ENCODE measurements at regions not wholly inside any gene's neighbourhood (a gene's known extent, or its start where the extent isn't known, plus 50 kb on each side); places are given as distances from the start of the nearest gene placed in this dataset.
A peak's percentile ranks its signal among the peaks of the same experiment; 100 is the strongest.

DNA sequence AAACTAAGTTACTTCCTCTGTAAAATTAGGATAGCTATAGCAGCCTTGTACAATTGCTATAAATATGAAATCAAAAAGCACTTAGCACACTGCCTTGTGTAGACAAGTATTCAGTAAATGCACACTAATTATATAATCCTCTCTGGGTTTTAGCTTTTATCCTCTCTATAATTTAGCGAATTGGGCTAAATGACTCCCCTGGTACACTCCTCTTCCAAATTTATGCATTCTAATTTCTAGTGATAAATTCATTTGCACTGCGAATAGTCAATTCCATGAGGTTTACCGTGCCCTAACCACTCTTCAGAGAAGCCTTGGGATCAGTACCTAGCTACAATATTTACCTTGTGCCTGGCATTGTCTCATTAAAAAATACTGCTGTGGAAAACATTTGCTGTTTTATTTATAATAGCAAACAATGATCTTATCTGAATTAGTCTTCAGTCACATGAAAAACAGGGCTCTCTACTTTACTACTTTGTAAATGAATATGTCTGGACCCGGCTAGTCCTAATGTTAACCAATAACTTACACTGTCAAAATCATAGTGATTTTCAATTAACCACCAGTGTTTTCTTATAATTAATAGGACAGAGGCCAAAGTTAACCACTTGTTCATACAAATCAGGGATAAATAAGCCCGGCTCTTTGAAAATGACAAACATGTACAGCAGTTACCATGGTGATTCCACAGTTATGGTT, 577.9 kb downstream of the IPMK start:
- no peaks in the 10 kb centered on the region for H3K9me2 ChIP-seq (replicated peaks; ENCODE audit: insufficient read depth, low read length)
- no peak overlapping the region for H3K4me2 ChIP-seq (ENCODE audit: low read depth, low read length, poor library complexity, severe bottlenecking)
- peaks cover 9% of the 10 kb centered on the region; the same call in 1 of the 2 replicates for H3K9me3 ChIP-seq (ENCODE audit: low read length)
- no peaks in the 10 kb centered on the region for H3K27me3 ChIP-seq (ENCODE audit: low read length)
- no peaks in the 10 kb centered on the region for H3K79me2 ChIP-seq (ENCODE audit: low read length)
- H4K20me1 ChIP-seq (ENCODE audit: insufficient read depth, low read depth, low read length): no peaks in the 10 kb centered on the region
- H3K9ac ChIP-seq (ENCODE audit: low read length): no peak overlapping the region
- H3K4me1 ChIP-seq (ENCODE audit: low read length): no peaks in the 10 kb centered on the region
- H3K27ac ChIP-seq (ENCODE audit: low read length): no peak overlapping the region
- no peaks in the 10 kb centered on the region for H3K36me3 ChIP-seq (ENCODE audit: insufficient read depth, low read length)
- H2AFZ ChIP-seq (ENCODE audit: low read length): no peak overlapping the region
- H3K4me3 ChIP-seq (ENCODE audit: low read length): no peak overlapping the region
- DNase-seq: no peak

DNA sequence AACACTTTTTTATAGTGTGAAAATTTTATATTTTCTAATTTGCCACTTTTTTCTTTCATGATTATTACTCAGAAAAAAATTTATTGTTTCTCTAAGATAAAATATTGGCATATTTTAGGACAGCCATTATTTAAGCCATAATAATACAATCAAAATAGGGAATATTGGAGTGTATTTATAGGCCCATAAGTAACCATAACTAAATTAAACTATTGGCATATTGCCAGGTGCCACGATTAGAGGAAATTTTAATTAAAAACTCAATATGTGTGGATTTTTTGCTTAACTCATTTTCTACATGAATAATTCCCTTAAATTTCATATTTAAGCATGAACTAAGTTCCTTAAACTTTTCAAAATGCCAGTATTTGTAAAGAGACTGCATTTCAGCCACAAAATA, 587.8 kb downstream of the IPMK start:
- H3K4me1 ChIP-seq (ENCODE audit: low read length): no peaks in the 10 kb centered on the region
- no peaks in the 10 kb centered on the region for H3K27me3 ChIP-seq (ENCODE audit: low read length)
- DNase-seq: no peak
- H3K4me3 ChIP-seq (ENCODE audit: low read length): no peak overlapping the region
- H3K9me2 ChIP-seq (replicated peaks; ENCODE audit: insufficient read depth, low read length): no peaks in the 10 kb centered on the region
- peaks cover 5% of the 10 kb centered on the region; the same call in 1 of the 2 replicates for H3K9me3 ChIP-seq (ENCODE audit: low read length)
- no peaks in the 10 kb centered on the region for H4K20me1 ChIP-seq (ENCODE audit: insufficient read depth, low read depth, low read length)
- H3K36me3 ChIP-seq (ENCODE audit: insufficient read depth, low read length): no peaks in the 10 kb centered on the region
- H3K27ac ChIP-seq (ENCODE audit: low read length): no peak overlapping the region
- H3K9ac ChIP-seq (ENCODE audit: low read length): no peak overlapping the region
- no peaks in the 10 kb centered on the region for H3K79me2 ChIP-seq (ENCODE audit: low read length)
- no peak overlapping the region for H2AFZ ChIP-seq (ENCODE audit: low read length)
- no peak overlapping the region for H3K4me2 ChIP-seq (ENCODE audit: low read depth, low read length, poor library complexity, severe bottlenecking)

GRCh38 chr10:57675125-57675524, 592.6 kb downstream of the IPMK start:
- H3K9me3 ChIP-seq (ENCODE audit: low read length): 0 out of 2 replicates have a peak, but pooled peaks cover 4% of the 10 kb centered on the region
- no peaks in the 10 kb centered on the region for H3K36me3 ChIP-seq (ENCODE audit: insufficient read depth, low read length)
- no peaks in the 10 kb centered on the region for H3K9me2 ChIP-seq (replicated peaks; ENCODE audit: insufficient read depth, low read length)
- H3K4me2 ChIP-seq (ENCODE audit: low read depth, low read length, poor library complexity, severe bottlenecking): no peak overlapping the region
- no peak overlapping the region for H3K9ac ChIP-seq (ENCODE audit: low read length)
- no peak for DNase-seq
- no peak overlapping the region for H3K27ac ChIP-seq (ENCODE audit: low read length)
- H2AFZ ChIP-seq (ENCODE audit: low read length): no peak overlapping the region
- no peaks in the 10 kb centered on the region for H3K27me3 ChIP-seq (ENCODE audit: low read length)
- no peaks in the 10 kb centered on the region for H3K79me2 ChIP-seq (ENCODE audit: low read length)
- H3K4me3 ChIP-seq (ENCODE audit: low read length): no peak overlapping the region
- no peaks in the 10 kb centered on the region for H3K4me1 ChIP-seq (ENCODE audit: low read length)
- no peaks in the 10 kb centered on the region for H4K20me1 ChIP-seq (ENCODE audit: insufficient read depth, low read depth, low read length)

- Histone ChIP-seq H3K9ac (ENCODE audit: low read length) (no peak overlapping the region), H4K20me1 (ENCODE audit: insufficient read depth, low read depth, low read length) (no peaks in the 10 kb centered on the region), H3K9me3 (ENCODE audit: low read length) (peaks cover 10% of the 10 kb centered on the region; the same call in 1 of the 2 replicates), H3K27ac (ENCODE audit: low read length) (no peak overlapping the region), H3K4me1 (ENCODE audit: low read length) (no peaks in the 10 kb centered on the region), H3K4me3 (ENCODE audit: low read length) (no peak overlapping the region), H2AFZ (ENCODE audit: low read length) (no peak overlapping the region), H3K9me2 (replicated peaks; ENCODE audit: insufficient read depth, low read length) (no peaks in the 10 kb centered on the region), H3K27me3 (ENCODE audit: low read length) (no peaks in the 10 kb centered on the region), H3K79me2 (ENCODE audit: low read length) (no peaks in the 10 kb centered on the region), H3K4me2 (ENCODE audit: low read depth, low read length, poor library complexity, severe bottlenecking) (no peak overlapping the region), H3K36me3 (ENCODE audit: insufficient read depth, low read length) (no peaks in the 10 kb centered on the region)
- DNase-seq: no peak
These were observed 594.2 kb downstream of the IPMK start for GRCh38 chr10:57673446-57673960.

- Histone ChIP-seq H3K36me3 (ENCODE audit: insufficient read depth, low read length) (no peaks in the 10 kb centered on the region), H3K4me3 (ENCODE audit: low read length) (no peak overlapping the region), H3K9me2 (replicated peaks; ENCODE audit: insufficient read depth, low read length) (no peaks in the 10 kb centered on the region; the same call in 1 of the 2 replicates), H2AFZ (ENCODE audit: low read length) (no peak overlapping the region), H3K27ac (ENCODE audit: low read length) (no peak overlapping the region), H3K9me3 (ENCODE audit: low read length) (peaks cover 10% of the 10 kb centered on the region), H3K4me2 (ENCODE audit: low read depth, low read length, poor library complexity, severe bottlenecking) (no peak overlapping the region), H4K20me1 (ENCODE audit: insufficient read depth, low read depth, low read length) (no peaks in the 10 kb centered on the region), H3K79me2 (ENCODE audit: low read length) (no peaks in the 10 kb centered on the region), H3K4me1 (ENCODE audit: low read length) (no peaks in the 10 kb centered on the region), H3K9ac (ENCODE audit: low read length) (no peak overlapping the region), H3K27me3 (ENCODE audit: low read length) (no peaks in the 10 kb centered on the region)
- DNase-seq: no peak
These were observed 602.9 kb downstream of the IPMK start for GRCh38 chr10:57664815-57665214.

DNA sequence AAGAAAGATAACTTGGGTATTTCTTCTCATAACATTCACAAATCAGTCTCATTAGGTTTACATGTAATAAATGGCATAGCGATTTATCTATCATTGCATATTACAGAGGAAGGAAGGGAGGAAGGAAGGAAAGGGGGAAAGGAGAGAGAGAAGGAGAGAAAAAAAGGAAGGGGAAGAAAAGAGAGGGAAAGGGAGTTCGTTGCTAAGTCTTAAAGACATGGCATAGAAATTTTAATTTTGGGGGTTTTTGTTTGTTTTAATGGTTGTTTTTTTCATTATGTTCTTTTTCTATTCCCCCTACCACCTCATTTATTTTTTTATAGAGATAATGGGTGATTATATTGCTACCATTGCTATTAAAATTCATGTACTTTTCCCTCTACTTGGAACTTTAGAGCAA, 604.3 kb downstream of the IPMK start:
- Histone ChIP-seq H3K4me1 (ENCODE audit: low read length) (no peaks in the 10 kb centered on the region), H3K36me3 (ENCODE audit: insufficient read depth, low read length) (no peaks in the 10 kb centered on the region), H3K9ac (ENCODE audit: low read length) (no peak overlapping the region), H4K20me1 (ENCODE audit: insufficient read depth, low read depth, low read length) (no peaks in the 10 kb centered on the region), H3K4me3 (ENCODE audit: low read length) (no peak overlapping the region), H3K4me2 (ENCODE audit: low read depth, low read length, poor library complexity, severe bottlenecking) (no peak overlapping the region), H3K79me2 (ENCODE audit: low read length) (no peaks in the 10 kb centered on the region), H2AFZ (ENCODE audit: low read length) (no peak overlapping the region), H3K27ac (ENCODE audit: low read length) (no peak overlapping the region), H3K9me3 (ENCODE audit: low read length) (peaks cover 4% of the 10 kb centered on the region; the same call in 1 of the 2 replicates), H3K27me3 (ENCODE audit: low read length) (no peaks in the 10 kb centered on the region), H3K9me2 (replicated peaks; ENCODE audit: insufficient read depth, low read length) (no peaks in the 10 kb centered on the region; the same call in 1 of the 2 replicates)
- DNase-seq: no peak

DNA sequence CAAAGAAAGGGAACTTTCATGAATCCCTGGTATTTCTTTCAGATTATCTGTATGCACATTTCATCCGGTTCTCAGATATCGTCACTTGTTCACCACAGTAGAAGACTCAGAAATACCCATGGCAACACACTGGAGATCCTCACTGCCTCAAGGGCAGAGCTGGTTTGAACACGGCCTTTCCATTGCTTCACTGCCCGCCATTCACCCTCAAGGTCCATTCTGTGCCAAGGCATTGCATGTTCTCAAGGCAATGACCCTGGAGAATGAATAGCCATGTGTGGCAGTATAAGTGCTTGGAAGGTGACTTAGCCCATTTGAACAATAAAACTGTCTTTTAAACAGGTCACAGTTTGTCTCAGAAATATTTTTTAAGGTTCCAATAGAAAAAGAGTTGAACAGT, 606.5 kb downstream of the IPMK start:
- H3K9ac ChIP-seq (ENCODE audit: low read length): no peak overlapping the region
- no peak overlapping the region for H3K4me2 ChIP-seq (ENCODE audit: low read depth, low read length, poor library complexity, severe bottlenecking)
- no peak overlapping the region for H2AFZ ChIP-seq (ENCODE audit: low read length)
- H3K4me3 ChIP-seq (ENCODE audit: low read length): no peak overlapping the region
- no peaks in the 10 kb centered on the region for H3K36me3 ChIP-seq (ENCODE audit: insufficient read depth, low read length)
- no peaks in the 10 kb centered on the region for H3K4me1 ChIP-seq (ENCODE audit: low read length)
- no peaks in the 10 kb centered on the region for H4K20me1 ChIP-seq (ENCODE audit: insufficient read depth, low read depth, low read length)
- no peaks in the 10 kb centered on the region for H3K79me2 ChIP-seq (ENCODE audit: low read length)
- DNase-seq: no peak
- no peaks in the 10 kb centered on the region for H3K27me3 ChIP-seq (ENCODE audit: low read length)
- H3K9me2 ChIP-seq (replicated peaks; ENCODE audit: insufficient read depth, low read length): no peaks in the 10 kb centered on the region; the same call in 1 of the 2 replicates
- no peak overlapping the region for H3K27ac ChIP-seq (ENCODE audit: low read length)
- H3K9me3 ChIP-seq (ENCODE audit: low read length): no peaks in the 10 kb centered on the region

DNA sequence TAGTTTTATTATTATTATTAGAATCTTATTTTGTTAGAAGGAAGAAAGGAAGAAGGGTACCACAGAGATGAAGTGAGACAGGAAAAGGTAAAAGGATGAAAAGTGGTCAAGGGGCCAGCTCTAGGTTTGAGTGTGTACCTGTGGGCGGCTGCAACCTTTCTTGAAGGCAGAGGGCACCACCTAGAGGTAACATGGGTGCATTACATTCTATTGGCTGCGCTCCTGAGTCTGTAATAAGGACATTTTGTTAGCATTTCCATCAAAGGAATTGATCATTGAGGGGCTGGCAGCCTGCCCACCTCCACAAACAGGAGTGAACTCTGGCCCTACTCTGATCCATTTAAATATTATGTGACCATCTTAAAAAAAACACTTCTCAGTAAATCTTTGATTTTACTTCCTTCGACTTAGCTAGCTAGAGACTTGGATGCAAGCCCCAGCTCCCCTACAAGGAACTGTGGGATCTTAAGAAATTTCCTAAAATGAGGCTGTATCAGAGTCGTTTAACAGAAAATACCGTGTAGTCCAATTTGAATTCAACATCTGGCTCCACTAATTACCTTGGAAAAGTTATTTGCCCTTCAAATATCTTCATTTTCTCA, 610.4 kb downstream of the IPMK start:
- H3K9me3 ChIP-seq (ENCODE audit: low read length): no peaks in the 10 kb centered on the region
- DNase-seq: peak; percentile 83

More for the DNA sequence above, 610.4 kb downstream of the IPMK start:
- Histone ChIP-seq H2AFZ (ENCODE audit: low read length) (no peak overlapping the region), H4K20me1 (ENCODE audit: insufficient read depth, low read depth, low read length) (no peaks in the 10 kb centered on the region), H3K36me3 (ENCODE audit: insufficient read depth, low read length) (no peaks in the 10 kb centered on the region), H3K4me1 (ENCODE audit: low read length) (no peaks in the 10 kb centered on the region), H3K9ac (ENCODE audit: low read length) (no peak overlapping the region), H3K79me2 (ENCODE audit: low read length) (no peaks in the 10 kb centered on the region), H3K27me3 (ENCODE audit: low read length) (no peaks in the 10 kb centered on the region), H3K27ac (ENCODE audit: low read length) (no peak overlapping the region), H3K4me3 (ENCODE audit: low read length) (no peak overlapping the region), H3K4me2 (ENCODE audit: low read depth, low read length, poor library complexity, severe bottlenecking) (no peak overlapping the region), H3K9me2 (replicated peaks; ENCODE audit: insufficient read depth, low read length) (no peaks in the 10 kb centered on the region)
